ENCODE measurements at regions not wholly inside any gene's neighbourhood (a gene's known extent, or its start where the extent isn't known, plus 50 kb on each side); places are given as distances from the start of the nearest gene placed in this dataset.

DNA sequence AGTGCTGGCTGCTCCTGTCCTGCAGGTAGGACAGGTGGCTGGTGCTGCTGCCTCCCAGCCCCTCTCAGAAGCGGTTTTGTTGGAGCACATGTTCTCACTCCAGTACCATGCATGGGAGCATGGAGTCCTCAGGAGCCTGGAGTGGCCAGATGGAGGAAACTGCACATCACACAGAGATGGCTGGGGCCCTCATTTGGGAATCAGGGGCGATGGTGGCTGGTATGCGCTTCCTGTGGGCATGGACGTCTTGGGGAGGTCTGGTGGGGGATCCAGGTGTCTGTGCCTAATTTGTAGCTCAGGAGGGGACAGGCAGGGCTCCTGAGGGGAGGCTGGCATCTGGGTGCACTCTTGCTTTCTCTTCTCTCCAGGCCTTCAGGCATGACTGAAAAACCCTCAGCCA lies 168.2 kb downstream of the KLF13 start:
- no peak for DNase-seq (ENCODE audit: low read depth)
- no peaks in the 10 kb centered on the region for H3K36me3 ChIP-seq (ENCODE audit: control insufficient read depth, insufficient read depth, low read length)

GRCh38 chr15:31495281-31495680 lies 168.6 kb downstream of the KLF13 start:
- Histone ChIP-seq H3K36me3 (ENCODE audit: control insufficient read depth, insufficient read depth, low read length) (no peaks in the 10 kb centered on the region), H3K4me3 (ENCODE audit: low read depth, low read length) (no peak overlapping the region), H3K27me3 (ENCODE audit: control insufficient read depth, insufficient read depth, low read length) (no peaks in the 10 kb centered on the region)
- DNase-seq (ENCODE audit: low read depth) (no peak), FAIRE-seq (no peak)
- TF ChIP-seq, protein P1, sequence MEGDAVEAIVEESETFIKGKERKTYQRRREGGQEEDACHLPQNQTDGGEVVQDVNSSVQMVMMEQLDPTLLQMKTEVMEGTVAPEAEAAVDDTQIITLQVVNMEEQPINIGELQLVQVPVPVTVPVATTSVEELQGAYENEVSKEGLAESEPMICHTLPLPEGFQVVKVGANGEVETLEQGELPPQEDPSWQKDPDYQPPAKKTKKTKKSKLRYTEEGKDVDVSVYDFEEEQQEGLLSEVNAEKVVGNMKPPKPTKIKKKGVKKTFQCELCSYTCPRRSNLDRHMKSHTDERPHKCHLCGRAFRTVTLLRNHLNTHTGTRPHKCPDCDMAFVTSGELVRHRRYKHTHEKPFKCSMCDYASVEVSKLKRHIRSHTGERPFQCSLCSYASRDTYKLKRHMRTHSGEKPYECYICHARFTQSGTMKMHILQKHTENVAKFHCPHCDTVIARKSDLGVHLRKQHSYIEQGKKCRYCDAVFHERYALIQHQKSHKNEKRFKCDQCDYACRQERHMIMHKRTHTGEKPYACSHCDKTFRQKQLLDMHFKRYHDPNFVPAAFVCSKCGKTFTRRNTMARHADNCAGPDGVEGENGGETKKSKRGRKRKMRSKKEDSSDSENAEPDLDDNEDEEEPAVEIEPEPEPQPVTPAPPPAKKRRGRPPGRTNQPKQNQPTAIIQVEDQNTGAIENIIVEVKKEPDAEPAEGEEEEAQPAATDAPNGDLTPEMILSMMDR (IDR thresholded peaks at IDR 0.05; ENCODE audit: insufficient read depth, low read length, severe bottlenecking) = no peak

More for the DNA sequence above, 168.2 kb downstream of the KLF13 start:
- H3K27me3 ChIP-seq (ENCODE audit: control insufficient read depth, insufficient read depth, low read length) = no peaks in the 10 kb centered on the region
- TF ChIP-seq, protein P1 (IDR thresholded peaks at IDR 0.05; ENCODE audit: insufficient read depth, low read length, severe bottlenecking) = no peak
- FAIRE-seq = no peak
- H3K4me3 ChIP-seq (ENCODE audit: low read depth, low read length) = no peak overlapping the region

DNA sequence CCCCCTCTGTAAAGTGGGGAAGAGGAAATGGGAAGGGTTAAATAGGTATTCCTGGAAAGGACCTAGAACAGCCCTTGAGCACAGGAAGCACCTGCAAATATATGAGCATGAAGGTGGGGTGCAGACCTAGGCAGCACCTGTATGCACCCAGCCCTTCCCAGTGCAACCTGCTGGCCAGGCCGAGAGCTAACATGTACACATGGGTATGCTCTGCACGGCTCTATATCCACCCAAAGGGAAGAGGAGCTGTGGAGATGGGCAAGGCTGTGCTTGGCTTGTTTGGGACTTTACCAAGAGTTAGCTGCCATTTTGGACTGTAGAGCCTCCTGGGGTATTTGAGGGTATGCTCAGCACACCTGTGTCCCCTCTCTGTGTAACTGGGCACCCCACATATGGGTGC lies 171.2 kb downstream of the KLF13 start:
- Histone ChIP-seq H3K36me3 (ENCODE audit: control insufficient read depth, insufficient read depth, low read length) (no peaks in the 10 kb centered on the region), H3K4me3 (ENCODE audit: low read depth, low read length) (no peak overlapping the region), H3K27me3 (ENCODE audit: control insufficient read depth, insufficient read depth, low read length) (no peaks in the 10 kb centered on the region)
- TF ChIP-seq, protein P1 (IDR thresholded peaks at IDR 0.05; ENCODE audit: insufficient read depth, low read length, severe bottlenecking) = no peak
- FAIRE-seq (no peak), DNase-seq (ENCODE audit: low read depth) (no peak)

DNA sequence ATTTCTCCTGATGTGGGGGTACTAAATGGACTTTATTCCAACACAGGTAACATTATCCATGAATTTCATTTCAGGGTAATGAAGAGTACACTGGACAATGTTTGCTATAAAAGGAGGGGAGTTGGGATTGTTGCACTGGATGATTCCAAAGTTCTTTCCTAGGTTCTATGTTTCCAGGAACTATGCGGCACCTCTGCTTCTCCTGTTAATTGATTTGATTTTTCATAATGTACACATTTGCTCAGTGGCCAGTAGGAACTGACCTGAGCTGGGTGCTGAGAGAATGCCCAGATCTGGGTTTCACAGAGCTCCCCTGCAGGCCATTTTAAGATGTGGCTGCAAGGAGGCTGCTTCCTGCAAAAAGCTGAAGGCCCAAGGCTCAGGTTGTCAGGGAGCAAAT lies 171.7 kb downstream of the KLF13 start:
- DNase-seq (ENCODE audit: low read depth) (no peak), FAIRE-seq (no peak)
- no peak overlapping the region for H3K4me3 ChIP-seq (ENCODE audit: low read depth, low read length)

DNA sequence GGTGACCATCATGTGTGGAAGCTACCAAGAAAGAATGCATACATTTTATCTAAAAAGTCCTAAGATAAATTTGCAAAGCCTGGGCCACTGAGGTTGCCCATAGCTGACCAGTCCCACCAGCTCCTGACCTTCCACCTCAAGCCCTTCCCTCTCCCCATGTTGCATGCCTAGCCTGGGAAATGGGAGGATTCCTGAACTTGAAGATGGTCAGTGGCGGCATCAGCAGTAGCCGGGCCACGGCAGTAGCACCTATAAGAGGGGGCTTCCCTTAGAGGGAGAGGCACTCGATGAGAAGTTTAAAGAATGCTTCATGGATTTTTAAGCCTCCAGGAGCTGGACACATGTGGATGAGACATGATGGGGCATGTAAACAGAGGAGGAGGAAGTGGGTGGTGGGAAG lies 172.1 kb downstream of the KLF13 start:
- Histone ChIP-seq H3K4me3 (ENCODE audit: low read depth, low read length) (no peak overlapping the region), H3K27me3 (ENCODE audit: control insufficient read depth, insufficient read depth, low read length) (no peaks in the 10 kb centered on the region), H3K36me3 (ENCODE audit: control insufficient read depth, insufficient read depth, low read length) (no peaks in the 10 kb centered on the region)
- FAIRE-seq = no peak
- no peak for DNase-seq (ENCODE audit: low read depth)
- TF ChIP-seq, protein P1 (IDR thresholded peaks at IDR 0.05; ENCODE audit: insufficient read depth, low read length, severe bottlenecking) = no peak

More for the DNA sequence above, 171.7 kb downstream of the KLF13 start:
- TF ChIP-seq, protein P1 (IDR thresholded peaks at IDR 0.05; ENCODE audit: insufficient read depth, low read length, severe bottlenecking) = no peak
- H3K36me3 ChIP-seq (ENCODE audit: control insufficient read depth, insufficient read depth, low read length) = no peaks in the 10 kb centered on the region
- no peaks in the 10 kb centered on the region for H3K27me3 ChIP-seq (ENCODE audit: control insufficient read depth, insufficient read depth, low read length)

DNA sequence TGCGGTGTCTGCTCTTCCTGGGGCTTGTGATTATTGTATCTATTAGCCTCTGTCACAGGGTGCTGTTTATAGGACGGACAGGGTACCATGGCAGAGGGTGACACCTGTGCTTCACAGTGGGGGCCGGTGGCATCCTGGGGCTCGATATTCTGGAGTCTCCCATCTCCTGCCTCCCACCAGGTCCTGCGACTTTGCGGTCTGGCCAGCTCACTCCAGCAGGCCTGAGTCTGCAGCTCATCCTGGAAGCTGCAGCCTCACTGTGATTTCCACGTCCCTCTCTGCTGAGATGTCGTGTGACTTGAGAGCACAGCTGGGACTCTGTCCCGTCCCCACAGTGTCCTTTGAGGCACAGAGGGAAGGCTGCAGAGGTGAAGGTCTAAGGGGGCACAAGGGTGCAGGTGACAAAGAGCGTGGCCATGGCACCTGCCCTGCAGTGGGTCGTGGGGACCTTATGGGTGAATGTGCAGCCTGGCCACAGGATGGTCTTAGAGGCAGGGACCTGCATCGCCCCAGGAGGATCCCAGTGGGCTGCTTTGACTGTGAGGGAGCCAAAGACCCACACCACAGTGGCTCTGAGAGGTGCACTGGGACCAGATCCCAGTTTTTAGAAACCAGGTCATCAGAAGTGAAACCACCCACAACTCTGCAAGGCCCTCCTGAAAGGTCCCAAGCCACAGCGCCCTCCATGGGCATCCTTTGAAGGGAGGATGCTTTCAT lies 172.8 kb downstream of the KLF13 start:
- no peaks in the 10 kb centered on the region for H3K36me3 ChIP-seq (ENCODE audit: control insufficient read depth, insufficient read depth, low read length)
- no peak for FAIRE-seq
- no peak for DNase-seq (ENCODE audit: low read depth)
- no peaks in the 10 kb centered on the region for H3K27me3 ChIP-seq (ENCODE audit: control insufficient read depth, insufficient read depth, low read length)
- TF ChIP-seq, protein P1 (IDR thresholded peaks at IDR 0.05; ENCODE audit: insufficient read depth, low read length, severe bottlenecking) = no peak
- H3K4me3 ChIP-seq (ENCODE audit: low read depth, low read length) = no peak overlapping the region
